HG03280 (cell line): ENCODE measurements at regions not wholly inside any gene's neighbourhood (a gene's known extent, or its start where the extent isn't known, plus 50 kb on each side); places are given as distances from the start of the nearest gene placed in this dataset.
"Not testable (repeated sequence)": the region's sequence is repeated elsewhere in the genome, so short reads cannot be mapped to it uniquely, and the experiment has no call there.

Experiments used
- ATAC-seq: cut with Tn5 transposase; IDR thresholded peaks from one replicate; pipeline ENCODE4 v1.9.1; 2021; ENCODE audit warnings: mild to moderate bottlenecking, moderate library complexity; ENCODE audit not compliant: unreplicated experiment

DNA sequence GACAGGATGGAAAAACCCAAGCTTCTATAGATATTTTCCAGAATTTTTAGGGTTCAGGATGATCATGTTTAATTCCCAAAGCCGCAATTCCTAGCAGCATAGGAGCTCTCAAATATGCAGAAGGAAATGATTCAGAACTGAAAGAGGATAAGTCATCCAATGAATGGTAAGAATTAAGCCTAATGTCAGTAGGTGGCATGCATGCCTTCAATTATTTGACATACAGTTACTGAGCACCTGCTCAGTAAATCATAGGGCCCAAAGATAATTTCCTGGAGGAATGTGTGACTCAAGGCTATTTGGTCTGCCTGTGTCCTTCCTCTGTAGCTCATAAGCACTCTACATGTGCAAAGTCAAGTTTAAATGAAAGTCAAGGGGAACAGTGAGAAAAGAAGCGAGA is 116.8 kb upstream of the SLC38A4 start:
- no peak for ATAC-seq

DNA sequence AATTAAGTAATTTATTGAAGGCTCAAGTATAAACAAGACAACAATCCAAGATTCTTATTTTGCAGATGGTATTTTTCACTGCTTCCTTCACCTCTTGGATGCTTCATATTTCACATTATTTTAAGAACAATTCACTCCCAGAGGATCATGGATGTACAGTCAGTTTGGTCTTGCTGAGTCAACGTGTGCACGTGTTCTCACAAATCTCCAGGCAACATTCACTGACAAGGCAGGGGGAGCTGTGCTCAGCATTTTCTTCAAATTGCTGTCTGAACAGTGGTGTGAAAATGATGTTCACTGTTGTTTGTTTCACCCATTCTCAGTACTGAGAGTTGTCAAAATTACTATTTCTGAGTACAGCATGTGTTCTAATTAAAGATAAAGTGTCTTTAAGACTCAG is 118.3 kb upstream of the SLC38A4 start:
- no peak for ATAC-seq

DNA sequence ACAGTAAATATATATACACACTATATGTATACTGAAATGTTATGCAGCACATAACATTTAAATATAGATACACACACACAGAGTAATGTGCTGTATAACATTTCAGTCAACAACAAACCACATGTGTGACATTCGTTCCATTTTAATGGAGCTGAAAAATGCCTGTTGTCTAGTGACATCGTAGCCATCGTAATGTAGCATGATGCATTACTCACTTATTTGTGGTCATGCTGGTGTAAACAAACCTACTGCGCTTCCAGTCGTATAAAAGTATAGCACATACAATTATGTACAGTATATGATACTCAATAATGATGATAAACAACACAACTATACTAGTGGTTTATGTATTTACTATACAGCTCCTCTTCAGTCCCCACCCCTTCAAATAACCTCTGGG is 119.0 kb upstream of the SLC38A4 start:
- ATAC-seq: no peak

DNA sequence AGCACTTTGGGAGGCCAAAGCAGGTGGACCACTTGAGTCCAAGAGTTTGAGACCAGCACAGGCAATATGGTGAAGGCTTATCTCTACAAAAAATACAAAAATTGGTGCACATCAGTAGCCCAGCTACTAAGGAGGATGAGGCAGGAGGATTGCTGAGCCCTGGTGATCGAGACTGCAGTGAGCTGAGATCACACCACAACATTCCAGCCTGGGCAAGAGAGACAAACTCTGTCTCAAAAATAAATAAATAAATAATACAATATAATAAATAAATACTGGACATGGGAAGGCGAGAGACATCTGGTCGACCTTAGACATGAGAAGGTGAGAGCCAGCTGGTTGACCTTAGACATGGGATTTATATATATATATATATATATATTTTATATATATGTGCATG is 119.8 kb upstream of the SLC38A4 start:
- ATAC-seq: no peak

DNA sequence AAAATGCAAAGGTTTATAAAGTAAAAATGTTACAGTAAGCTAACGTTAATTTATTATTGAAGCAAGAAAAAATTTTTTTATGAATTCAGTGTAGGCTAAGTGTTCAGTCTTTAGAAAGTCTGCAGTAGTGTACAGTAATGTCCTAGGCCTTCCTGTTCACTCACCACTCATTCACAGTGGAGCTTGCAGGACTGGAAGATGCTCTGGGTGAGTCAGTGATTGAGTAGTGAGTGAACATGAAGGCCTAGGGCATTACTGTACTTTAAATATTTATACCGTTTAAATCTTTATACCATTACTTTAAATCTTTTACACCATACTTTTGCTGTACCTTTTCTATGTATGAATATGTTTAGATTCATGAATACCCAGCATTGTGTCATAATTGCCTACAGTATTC is 120.3 kb upstream of the SLC38A4 start:
- no peak for ATAC-seq

DNA sequence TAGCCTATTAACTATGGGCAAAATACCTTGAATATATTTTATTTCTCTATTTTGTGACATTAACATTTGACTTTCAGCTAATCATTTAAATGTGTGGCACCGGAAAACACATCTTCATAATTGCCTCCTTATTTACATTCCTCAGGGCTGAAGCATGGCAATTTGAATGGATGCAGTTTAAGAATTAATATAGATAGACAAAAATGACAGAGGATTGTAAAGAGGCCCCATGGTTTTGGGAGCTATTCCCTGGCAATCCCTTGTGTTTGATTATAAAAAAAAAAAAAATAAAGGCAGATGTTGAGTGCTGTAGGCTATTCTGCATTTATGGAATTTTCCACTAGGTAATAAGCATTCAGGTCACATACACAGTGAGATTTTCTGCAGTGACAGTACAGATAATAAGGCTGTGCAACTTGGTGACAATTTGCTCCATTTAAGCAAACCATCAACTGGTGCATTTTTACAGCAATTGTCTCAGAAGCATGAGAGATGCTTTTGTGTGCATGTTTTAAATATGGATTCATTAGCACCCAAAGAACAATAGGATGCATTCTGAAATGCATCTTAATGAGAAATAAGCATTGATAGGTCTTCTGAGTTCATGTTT is 123.2 kb upstream of the SLC38A4 start:
- no peak for ATAC-seq

DNA sequence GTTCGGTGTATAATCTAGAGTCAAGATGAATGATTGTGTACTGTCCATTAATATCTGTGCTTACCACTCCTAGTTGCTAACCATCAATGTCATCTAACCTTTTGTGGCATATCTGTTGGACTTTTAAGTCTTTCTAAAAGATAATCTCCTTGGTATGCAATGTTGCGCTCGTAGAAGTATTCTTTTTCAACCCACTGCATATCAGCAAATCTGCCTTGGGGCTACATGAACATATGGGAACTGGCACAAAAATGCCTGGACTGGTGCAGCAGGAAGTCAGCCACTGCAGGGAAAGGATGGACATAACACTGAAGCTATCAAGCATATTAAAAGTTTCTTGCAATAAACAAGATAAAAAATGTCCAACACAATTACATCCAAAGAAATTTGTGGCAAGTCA is 124.3 kb upstream of the SLC38A4 start:
- ATAC-seq: no peak

DNA sequence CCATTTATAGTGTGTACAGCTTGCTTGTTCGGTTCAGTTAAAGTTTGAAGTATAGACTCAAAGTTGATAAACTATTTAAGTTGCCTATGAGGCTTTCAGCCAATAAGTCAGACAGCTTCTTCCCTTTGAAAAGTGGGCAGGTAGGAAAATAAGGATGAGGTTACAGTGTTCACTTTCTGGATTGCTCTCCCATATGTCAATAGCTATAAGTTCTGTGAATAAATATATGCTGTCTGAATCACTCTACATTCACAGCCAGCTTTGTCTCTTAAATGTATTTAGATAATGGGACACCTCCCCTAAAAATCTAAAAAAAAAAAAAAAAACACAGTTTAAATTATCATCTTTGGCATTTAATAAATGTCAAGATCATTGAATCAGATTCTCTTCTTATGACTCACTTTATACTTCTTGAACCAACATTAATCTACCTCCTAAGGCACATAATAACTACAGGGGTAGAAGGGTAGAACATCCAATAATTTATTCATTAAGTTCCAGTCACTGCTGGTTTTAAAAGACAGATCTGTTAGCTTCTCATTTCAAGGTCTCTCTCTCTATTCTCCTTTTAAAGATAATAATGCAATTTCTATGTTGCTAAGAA is 126.4 kb upstream of the PCED1B start:
- no peak for ATAC-seq

DNA sequence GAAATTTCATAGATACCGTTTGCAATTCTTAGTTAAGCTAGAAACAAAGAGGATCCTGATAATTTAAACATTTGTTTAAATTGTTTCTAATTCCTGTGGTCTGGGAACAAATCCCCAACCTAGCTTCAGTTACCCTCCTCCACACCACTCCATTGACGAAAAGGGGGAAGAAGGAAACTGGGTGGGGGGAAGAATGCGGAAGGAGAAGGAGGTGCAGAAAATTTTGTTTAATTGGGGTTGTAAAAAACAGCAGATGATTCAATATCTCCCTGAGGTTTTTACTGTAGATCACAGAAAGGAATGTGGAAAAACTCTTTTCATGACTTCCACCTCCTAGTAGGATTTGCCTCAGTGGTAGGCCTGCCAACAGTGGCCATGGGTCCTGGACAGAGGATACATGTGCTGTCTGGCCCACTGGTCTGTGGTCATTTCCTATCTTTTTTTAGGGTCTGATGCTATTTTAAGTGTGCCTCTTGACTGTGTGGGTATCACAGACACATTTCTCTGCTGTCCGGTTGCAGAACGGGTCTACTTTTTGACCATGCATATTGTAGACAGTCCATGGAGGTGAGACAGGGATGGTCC is 122.9 kb upstream of the PCED1B start:
- ATAC-seq: no peak

DNA sequence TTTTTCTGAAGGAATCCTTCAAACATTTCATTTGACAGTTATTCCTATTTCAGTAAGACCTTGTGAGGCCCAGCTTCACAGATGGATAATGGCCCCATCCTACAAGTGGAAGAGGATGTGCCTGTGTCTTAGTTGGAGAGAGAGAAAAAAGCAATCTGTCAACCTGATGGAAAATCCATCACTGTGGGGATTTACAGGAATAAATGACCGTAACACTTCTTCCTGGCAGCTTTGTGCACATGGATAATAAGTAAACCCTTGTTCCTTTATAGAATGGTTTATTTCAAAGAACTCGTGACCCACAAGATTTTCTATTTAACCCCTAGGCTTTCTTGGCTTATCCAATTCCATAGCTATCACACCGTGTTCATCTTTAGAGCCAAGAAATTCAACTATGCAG is 121.4 kb upstream of the PCED1B start:
- ATAC-seq: no peak

DNA sequence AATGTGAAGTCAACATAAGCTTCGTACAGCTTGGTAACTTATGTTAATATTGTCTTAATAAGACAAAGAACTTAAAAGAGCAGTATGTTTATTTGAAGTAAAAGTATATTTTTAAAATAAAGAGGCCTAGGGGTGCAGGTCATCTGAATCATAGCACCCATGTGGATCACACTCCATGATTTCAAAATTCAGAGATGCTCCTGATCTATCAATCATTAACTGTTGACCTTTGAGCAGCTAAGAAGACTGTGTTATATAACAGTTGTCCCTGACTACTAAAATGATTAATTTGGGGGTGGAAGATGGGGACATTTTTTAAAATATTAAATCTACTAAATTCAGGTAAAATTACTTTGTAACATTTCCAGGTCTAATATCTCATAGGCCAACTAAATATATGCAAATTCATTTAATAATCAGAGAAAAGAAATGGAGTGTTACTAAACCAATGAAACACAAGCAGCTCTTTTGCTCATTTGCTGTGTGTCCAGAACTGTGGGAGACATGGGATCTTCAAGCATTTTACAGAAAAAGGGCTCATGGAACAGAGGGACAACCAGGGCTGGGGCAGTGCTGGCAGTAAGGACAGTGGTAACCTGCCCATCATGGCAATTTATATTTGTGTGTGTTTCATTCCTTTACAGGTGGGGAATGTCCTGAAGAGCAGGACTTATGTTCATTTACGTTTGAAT is 120.7 kb upstream of the PCED1B start:
- ATAC-seq: no peak

DNA sequence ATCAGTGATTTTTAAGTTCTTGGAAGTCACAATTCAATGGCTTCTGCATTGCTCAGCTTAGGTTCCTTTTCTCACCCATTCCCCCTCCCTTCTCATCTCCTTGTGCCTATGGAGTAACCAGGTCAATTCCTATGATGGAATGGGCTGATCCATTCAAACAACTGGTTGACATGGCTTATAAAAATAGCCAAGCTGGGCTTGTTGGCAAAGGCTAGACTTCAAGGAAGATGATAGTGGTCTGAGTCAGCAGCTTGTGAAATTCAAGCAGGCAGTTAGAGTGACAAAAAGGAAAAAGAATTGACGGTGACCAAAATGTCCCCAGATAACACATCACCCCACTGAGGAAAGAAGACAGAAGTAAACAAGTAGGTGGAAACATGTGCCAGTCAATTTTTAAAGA is 119.9 kb upstream of the PCED1B start:
- no peak for ATAC-seq

DNA sequence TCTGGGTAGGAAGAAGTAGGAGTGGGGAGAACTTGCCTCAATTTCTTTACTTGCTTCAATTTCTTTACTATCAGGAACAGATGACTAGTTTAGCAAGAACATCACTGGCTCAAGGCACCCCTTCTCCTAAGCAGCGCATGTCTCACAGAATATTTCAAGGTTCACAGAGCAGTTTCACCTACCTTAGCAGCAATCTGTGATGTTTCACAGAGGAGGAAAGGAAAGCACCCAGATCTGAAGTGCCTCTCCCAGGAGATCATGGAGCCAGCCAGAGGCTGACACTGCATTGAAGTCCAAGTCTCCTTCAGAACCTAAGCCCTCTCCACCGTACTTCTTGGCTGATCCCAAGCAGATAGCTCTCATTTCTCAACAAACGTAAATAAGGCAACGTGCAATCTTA is 118.7 kb upstream of the PCED1B start:
- ATAC-seq: no peak

DNA sequence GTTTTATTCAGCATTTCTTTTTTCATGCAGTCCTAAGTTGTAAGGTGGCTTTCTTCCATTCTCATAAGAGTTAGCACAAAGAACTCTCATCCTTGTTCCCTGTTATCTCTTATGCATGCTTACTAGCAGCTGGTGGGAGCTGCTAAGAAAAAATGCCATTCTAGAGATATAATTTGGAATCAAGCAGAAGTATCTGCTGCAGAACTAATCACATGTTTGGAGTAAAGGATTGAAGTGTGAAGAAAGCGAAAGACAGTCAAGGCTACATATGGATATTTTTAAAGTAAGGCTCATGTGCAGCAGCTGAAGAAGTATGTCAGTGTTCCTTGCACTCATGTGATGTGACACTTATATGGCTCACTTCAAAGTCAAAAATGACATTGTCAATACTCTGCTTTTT is 116.2 kb upstream of the PCED1B start:
- ATAC-seq: no peak

DNA sequence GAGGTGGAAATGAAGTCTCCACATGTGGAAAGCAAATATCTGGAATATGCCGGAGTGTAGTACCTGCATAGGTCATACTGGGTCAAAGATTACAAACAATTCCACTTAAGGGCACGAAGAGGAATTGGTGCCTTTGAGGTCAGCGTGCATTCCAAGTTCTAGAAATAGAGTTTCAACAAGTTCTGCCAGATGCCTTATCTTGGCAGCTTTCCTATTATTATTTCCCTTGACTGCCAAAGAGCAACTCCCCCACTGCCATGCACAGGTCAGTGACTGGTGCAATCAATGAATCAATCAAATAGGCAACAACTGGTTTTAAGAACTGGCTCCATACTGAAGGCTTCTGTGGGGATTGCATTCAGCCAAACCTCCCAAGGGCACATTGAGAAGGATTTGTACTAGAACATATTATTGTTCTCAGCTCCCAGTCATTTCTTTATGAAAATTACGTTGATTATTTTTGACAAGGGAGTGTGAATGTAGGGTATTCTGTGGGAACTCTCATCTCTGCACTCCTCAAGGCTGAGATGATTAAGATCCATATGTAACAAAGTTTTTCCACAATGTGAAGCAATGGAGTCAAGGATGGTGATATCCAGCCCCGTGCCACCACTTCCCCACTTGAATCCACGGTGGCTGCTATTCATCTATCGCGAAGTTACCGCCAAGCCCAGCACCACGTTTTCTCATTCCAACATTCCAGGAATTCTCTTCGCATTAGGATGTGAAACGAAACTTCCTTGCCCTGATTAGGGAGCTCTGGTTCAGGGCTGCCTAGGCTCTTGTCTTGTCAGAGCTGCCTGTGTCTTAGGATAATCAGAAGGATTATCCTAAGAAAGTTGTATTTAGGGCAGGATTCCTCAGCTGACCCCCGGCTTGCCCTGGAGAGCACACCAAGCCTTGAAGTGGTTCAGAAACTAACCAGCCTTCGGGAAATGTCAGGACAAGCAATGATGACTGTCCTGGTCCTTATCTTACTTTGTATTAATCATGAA is 115.1 kb upstream of the PCED1B start:
- no peak for ATAC-seq

DNA sequence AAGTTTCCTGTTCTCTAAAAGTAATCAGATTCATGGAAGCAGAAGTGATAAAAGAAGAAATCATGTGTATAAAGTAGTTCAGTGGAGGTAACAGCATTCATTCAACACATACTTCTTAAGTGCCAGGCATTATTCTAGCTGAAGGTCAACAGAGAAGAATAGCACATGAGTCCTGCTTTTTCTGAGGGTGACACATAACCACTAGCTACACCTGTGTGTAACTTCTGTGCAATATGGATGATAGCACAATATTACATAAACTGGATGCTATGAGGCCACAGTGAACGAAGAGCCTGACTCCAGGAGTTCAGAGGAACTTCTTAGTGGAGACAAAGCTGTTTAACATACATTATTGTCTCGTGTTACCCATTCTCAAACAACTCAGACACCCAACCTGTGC is 114.3 kb upstream of the PCED1B start:
- no peak for ATAC-seq

DNA sequence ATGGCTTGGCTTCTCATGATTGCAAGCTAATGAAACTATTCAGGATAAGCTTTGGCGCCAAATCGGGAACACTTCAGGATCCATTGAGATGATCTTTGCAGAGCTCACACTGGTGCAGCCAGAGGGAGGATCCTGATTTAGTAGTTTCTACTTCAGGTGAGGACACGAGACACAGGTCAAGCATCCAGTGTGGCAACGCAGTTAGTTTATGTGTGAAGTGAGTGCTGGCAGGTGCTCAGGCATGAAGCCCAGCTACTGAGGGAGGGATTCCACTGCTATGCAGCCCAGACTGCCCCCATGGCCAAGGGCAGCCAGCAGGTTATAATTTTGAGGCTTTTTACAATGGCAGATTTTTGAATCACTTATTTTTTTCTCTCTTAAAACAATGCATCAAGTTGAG is 113.5 kb upstream of the PCED1B start:
- ATAC-seq: no peak

DNA sequence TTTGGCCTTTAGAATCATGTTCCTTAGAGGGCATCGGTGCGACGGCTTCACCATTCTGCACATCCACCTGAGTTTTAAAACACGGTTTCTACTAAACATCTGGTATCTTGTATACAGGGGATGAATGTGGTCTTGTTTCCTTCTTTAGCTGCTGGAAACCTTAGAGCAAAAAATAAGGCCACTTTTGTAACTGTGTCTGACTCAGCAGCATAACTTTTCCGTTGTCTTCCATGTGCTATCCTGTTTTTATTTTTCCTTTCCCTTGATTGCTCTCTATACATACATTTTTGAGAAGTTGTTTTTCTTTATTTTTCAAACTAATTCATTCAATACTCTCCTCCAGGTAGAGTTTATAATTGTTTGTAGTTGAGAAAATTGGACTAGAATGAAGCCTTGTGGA is 108.8 kb upstream of the PCED1B start:
- ATAC-seq: no peak

DNA sequence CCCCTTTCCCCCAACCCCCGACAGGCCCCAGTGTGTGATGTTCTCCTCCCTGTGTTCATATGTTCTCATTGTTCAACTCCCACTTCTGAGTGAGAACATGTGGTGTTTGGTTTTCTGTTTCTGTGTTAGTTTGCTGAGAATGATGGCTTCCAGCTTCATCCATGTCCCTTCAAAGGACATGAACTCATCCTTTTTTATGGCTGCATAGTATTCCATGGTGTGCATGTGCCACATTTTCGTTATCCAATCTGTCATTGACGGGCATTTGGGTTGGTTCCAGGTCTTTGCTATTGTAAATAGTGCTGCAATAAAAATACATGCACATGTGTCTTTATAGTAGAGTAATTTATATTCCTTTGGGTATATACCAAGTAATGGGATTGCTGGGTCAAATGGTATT is 105.5 kb upstream of the PCED1B start:
- not testable (repeated sequence) for ATAC-seq

DNA sequence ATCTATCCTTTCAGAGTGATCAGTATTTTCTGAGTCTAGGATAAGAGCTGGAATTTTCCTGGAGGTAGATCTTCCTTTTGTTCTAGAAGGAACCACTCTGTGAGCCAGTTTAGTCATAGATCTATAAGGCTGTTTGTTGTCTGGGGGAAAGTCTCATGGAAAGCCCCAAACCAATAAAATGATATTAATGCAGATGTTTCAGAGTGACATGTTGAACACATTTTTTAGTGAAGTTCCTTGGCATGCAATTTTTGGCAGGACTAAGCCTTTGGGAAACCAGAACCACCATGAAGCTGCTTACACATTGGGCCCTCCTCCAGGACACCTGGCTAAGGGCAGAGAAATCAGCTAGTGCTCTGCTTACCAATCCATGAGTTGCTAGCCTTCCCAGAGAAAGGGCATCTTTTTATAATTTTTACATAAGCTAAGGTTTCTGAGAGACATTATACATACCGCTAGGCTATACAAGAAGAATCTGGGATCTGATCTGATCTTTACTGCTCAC is 101.5 kb upstream of the PCED1B start:
- ATAC-seq: no peak

DNA sequence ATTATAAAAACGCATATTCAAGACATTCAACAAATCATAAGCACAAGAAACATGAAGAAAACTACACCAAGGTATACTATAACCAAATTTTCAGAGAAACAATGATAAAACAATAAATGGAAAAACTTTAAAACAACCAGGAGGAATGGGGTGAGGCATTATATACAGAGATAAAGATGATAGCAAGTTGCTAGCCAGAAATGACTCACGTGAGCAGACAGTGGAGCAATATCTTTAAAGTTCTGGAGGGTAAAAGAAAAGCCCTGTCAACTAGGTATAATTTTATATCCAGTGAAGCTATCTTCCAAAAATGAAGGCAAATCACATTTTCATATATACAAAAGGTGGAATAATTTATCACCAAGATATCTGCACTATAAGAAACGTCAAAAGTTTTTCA is 97.8 kb upstream of the PCED1B start:
- ATAC-seq: no peak
